Calu3 (cell line): ENCODE measurements at regions not wholly inside any gene's neighbourhood (a gene's known extent, or its start where the extent isn't known, plus 50 kb on each side); places are given as distances from the start of the nearest gene placed in this dataset.
"Not testable (repeated sequence)": the region's sequence is repeated elsewhere in the genome, so short reads cannot be mapped to it uniquely, and the experiment has no call there.

Experiments used
- BruUV-seq: library from RNA; stranded (reverse); fragments of 400-500 nt; replicated peaks from 2 replicates; lab custom pipeline; 2021; lab: Mats Ljungman, UMichigan
- CTCF ChIA-PET: fragments of 300-600 bp; sonication (Branson Sonifier 250); formaldehyde crosslinking; loops from one replicate; lab custom pipeline; 2022; ENCODE audit warnings: antibody characterized with exemption; lab: Charles Lee
- DNase-seq: peaks from one replicate; pipeline ENCODE4 v3.0.0; 2022
- H3K27ac Mint-ChIP-seq: one replicate; pipeline ENCODE4 v1.8.0; 2022; ENCODE audit warnings: mixed read lengths; ENCODE audit not compliant: unreplicated experiment
- H3K27me3 Mint-ChIP-seq: one replicate; pipeline ENCODE4 v1.8.0; 2022; ENCODE audit warnings: mixed read lengths; ENCODE audit not compliant: unreplicated experiment
- H3K36me3 Mint-ChIP-seq: one replicate; pipeline ENCODE4 v1.8.0; 2022; ENCODE audit warnings: mild to moderate bottlenecking, moderate library complexity, mixed read lengths; ENCODE audit not compliant: insufficient read depth, unreplicated experiment
- H3K4me1 Mint-ChIP-seq: one replicate; pipeline ENCODE4 v1.8.0; 2022; ENCODE audit warnings: mild to moderate bottlenecking, low read depth, mixed read lengths; ENCODE audit not compliant: unreplicated experiment
- H3K4me3 Mint-ChIP-seq: one replicate; pipeline ENCODE4 v1.8.0; 2022; ENCODE audit warnings: mild to moderate bottlenecking, low read depth, moderate library complexity, mixed read lengths; ENCODE audit not compliant: unreplicated experiment
- H3K9me3 Mint-ChIP-seq: one replicate; pipeline ENCODE4 v1.8.0; 2022; ENCODE audit warnings: low read depth, mixed read lengths; ENCODE audit not compliant: unreplicated experiment
- intact Hi-C: fragments of 100-400 bp; cut with micrococcal nuclease; formaldehyde crosslinking; loops from one replicate; pipeline ENCODE4 v1.10.0; 2022; ENCODE audit not compliant: unreplicated experiment
- TF ChIP-seq, protein P1 (sequence below): fragments of 200-600 bp; IDR thresholded peaks from one replicate; pipeline ENCODE4 v1.8.0; 2022; ENCODE audit warnings: antibody characterized with exemption; ENCODE audit not compliant: unreplicated experiment

DNA sequence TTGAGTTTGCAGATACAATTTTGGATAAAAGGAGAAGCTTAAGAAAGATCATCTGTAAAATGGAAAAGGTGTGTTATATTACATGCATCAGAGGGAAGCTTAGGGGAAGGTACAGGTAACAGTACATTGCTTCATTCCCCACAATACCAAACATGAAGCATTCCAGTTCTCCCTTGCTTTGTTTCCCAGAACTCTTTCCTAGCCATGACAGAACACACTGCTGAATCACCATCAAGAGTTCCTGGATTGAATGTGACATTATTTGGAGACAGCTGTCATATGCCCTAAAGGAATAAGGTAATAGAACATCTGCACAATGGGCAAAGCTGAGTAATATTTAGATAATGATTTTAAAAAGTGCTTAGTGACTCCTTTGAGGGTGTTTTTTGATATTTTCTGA, 303.5 kb upstream of the ST8SIA4 start:
- intact Hi-C loops = no loop called here
- CTCF ChIA-PET = no interaction called here
- Mint-ChIP-seq H3K9me3 (peaks cover 2% of the 10 kb centered on the region), H3K4me1 (no peaks in the 10 kb centered on the region), H3K27me3 (no peaks in the 10 kb centered on the region), H3K36me3 (no peaks in the 10 kb centered on the region), H3K4me3 (no peak overlapping the region), H3K27ac (no peak overlapping the region)
- BruUV-seq = no TSS peak
- TF ChIP-seq, protein P1, sequence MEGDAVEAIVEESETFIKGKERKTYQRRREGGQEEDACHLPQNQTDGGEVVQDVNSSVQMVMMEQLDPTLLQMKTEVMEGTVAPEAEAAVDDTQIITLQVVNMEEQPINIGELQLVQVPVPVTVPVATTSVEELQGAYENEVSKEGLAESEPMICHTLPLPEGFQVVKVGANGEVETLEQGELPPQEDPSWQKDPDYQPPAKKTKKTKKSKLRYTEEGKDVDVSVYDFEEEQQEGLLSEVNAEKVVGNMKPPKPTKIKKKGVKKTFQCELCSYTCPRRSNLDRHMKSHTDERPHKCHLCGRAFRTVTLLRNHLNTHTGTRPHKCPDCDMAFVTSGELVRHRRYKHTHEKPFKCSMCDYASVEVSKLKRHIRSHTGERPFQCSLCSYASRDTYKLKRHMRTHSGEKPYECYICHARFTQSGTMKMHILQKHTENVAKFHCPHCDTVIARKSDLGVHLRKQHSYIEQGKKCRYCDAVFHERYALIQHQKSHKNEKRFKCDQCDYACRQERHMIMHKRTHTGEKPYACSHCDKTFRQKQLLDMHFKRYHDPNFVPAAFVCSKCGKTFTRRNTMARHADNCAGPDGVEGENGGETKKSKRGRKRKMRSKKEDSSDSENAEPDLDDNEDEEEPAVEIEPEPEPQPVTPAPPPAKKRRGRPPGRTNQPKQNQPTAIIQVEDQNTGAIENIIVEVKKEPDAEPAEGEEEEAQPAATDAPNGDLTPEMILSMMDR = no peak
- DNase-seq = no peak

DNA sequence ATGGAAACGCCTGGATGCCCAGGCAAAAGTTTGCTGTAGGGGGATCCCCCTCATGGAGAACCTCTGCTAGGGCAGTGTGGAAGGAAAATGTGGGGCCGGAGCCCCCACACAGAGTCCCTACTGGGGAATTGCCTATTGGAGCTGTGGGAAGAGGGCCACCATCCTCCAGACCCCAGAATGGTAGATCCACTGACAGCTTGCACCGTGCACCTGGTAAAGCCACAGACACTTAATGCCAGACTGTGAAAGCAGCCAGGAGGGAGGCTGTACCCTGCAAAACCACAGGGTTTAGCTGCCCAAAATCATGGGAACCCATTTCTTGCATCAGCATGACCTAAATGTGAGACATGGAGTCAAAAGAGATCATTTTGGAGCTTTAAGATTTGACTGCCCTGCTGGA, 302.0 kb upstream of the ST8SIA4 start:
- H3K9me3 Mint-ChIP-seq, BruUV-seq, CTCF ChIA-PET, H3K27ac Mint-ChIP-seq, H3K4me1 Mint-ChIP-seq, H3K27me3 Mint-ChIP-seq, H3K36me3 Mint-ChIP-seq, H3K4me3 Mint-ChIP-seq, DNase-seq, intact Hi-C loops: not testable (repeated sequence)

DNA sequence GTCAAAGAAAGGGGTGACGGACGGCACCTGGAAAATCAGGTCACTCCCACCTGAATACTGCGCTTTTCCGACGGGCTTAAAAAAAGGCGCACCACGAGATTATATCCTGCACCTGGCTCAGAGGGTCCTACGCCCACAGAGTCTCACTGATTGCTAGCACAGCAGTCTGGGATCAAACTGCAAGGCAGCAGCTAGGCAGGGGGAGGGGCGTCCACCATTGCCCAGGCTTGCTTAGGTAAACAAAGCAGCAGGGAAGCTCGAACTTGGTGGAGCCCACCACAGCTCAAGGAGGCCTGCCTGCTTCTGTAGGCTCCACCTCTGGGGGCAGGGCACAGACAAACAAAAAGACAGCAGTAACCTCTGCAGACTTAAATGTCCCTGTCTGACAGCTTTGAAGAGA, 277.3 kb upstream of the ST8SIA4 start:
- not testable (repeated sequence) for H3K36me3 Mint-ChIP-seq, H3K27me3 Mint-ChIP-seq, BruUV-seq

DNA sequence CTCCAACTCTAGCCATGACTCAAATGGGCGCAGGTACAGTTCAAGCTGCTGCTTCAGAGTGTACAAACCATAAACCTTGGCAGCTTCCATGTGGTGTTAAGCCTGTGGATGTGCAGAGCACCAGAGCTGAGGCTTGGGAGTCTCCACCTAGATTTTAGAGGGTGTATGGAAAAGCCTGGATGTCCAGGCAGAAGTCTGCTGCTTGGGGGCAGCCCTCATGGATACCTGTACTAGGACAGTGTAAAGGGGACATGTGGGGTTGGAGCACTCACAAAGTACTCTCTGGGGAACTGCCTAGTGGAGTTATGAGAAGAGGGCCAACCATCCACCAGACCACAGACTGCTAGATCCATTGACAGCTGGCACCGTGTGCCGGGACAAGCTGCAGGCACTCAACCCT, 273.5 kb upstream of the ST8SIA4 start:
- CTCF ChIA-PET = no interaction called here
- intact Hi-C loops = no loop called here
- DNase-seq = no peak
- Mint-ChIP-seq H3K9me3 (peaks cover 8% of the 10 kb centered on the region), H3K27me3 (no peaks in the 10 kb centered on the region), H3K27ac (no peak overlapping the region), H3K4me1 (no peaks in the 10 kb centered on the region), H3K4me3 (no peak overlapping the region), H3K36me3 (no peaks in the 10 kb centered on the region)
- BruUV-seq = no TSS peak
- TF ChIP-seq, protein P1 = no peak

More for the DNA sequence above, 277.3 kb upstream of the ST8SIA4 start:
- H3K4me3 Mint-ChIP-seq, intact Hi-C loops, CTCF ChIA-PET, DNase-seq, H3K27ac Mint-ChIP-seq, H3K9me3 Mint-ChIP-seq, H3K4me1 Mint-ChIP-seq: not testable (repeated sequence)

DNA sequence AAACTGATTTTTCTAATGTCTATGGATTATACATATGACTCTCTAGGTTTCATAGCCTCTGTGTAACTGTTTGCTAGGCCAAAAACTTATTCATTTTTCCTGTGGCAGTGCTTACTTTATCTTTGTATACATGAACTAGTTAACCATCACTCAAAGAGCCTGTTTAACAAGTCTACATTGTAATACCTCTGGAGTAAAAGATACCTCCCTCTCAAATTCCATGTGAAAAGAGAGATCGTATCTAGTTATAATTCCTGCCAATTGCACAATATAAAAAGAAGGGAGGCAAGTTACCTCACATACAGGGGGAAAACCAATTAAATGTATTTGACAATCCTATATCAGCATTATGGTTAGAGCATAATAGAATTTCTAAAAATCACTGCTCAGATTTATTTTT, 271.9 kb upstream of the ST8SIA4 start:
- DNase-seq = no peak
- intact Hi-C loops = no loop called here
- Mint-ChIP-seq H3K4me3 (no peak overlapping the region), H3K27me3 (no peaks in the 10 kb centered on the region), H3K9me3 (peaks cover 10% of the 10 kb centered on the region), H3K36me3 (no peaks in the 10 kb centered on the region), H3K4me1 (no peaks in the 10 kb centered on the region), H3K27ac (no peak overlapping the region)
- CTCF ChIA-PET = no interaction called here
- no TSS peak for BruUV-seq
- TF ChIP-seq, protein P1 = no peak
